A549 (cell line): ENCODE measurements at regions not wholly inside any gene's neighbourhood (a gene's known extent, or its start where the extent isn't known, plus 50 kb on each side); places are given as distances from the start of the nearest gene placed in this dataset.
"Not testable (repeated sequence)": the region's sequence is repeated elsewhere in the genome, so short reads cannot be mapped to it uniquely, and the experiment has no call there.

Experiments used
- ATOH8 ChIP-seq: fragments of 250-450 bp; sonication (Bioruptor Pico); IDR thresholded peaks from 2 replicates; pipeline ENCODE4 v1.5.0; 2020; ENCODE audit warnings: low read depth, mild to moderate bottlenecking, moderate library complexity
- CTCF ChIP-seq: fragments of >200 bp; sonication (Bioruptor Twin); formaldehyde crosslinking; IDR thresholded peaks from 3 replicates; pipeline ENCODE4 v1.5.1; 2016
- EHMT2 ChIP-seq: fragments of 200-600 bp; sonication (generic); IDR thresholded peaks from 2 replicates; pipeline ENCODE4 v1.6.1; 2016; ENCODE audit warnings: antibody characterized with exemption, low read depth, mild to moderate bottlenecking, moderate library complexity
- EP300 ChIP-seq, 2 experiments: fragments of >200 bp; sonication (Bioruptor Twin); formaldehyde crosslinking; IDR thresholded peaks; 2 replicates in 1 of 2; 3 replicates in 1 of 2; pipeline ENCODE4 v1.6.1; 2016 to 2017
- ESRRA ChIP-seq: fragments of 150-350 bp; IDR thresholded peaks from 2 replicates; pipeline ENCODE4 v1.6.1; 2014; ENCODE audit warnings: mild to moderate bottlenecking, low read length, borderline replicate concordance
- HOXA7 ChIP-seq: fragments of 250-450 bp; sonication (Bioruptor Pico); IDR thresholded peaks from 2 replicates; pipeline ENCODE4 v1.5.0; 2020; ENCODE audit warnings: mild to moderate bottlenecking, moderate library complexity
- KDM5A ChIP-seq: fragments of 200-600 bp; sonication (generic); IDR thresholded peaks from 2 replicates; pipeline ENCODE4 v1.6.1; 2016; ENCODE audit warnings: antibody characterized with exemption, mild to moderate bottlenecking
- MYC ChIP-seq: IDR thresholded peaks from 2 replicates; pipeline ENCODE4 v1.6.1; 2012; ENCODE audit warnings: mild to moderate bottlenecking, inconsistent platforms, low read length, improper control_type of control experiment, borderline replicate concordance
- POLR2A ChIP-seq: IDR thresholded peaks from 2 replicates; pipeline ENCODE4 v1.6.1; 2012; ENCODE audit warnings: mild to moderate bottlenecking, low read length
- RAD21 ChIP-seq, 2 experiments: fragments of >200 bp in 1 of 2; sonication (Bioruptor Twin) in 1 of 2; formaldehyde crosslinking in 1 of 2; IDR thresholded peaks in 1 of 2; conservative IDR thresholded peaks in 1 of 2; 2 replicates in 1 of 2; 3 replicates in 1 of 2; pipeline ENCODE4 v1.6.1; 2012 to 2018; ENCODE audit warnings: inconsistent platforms in 1 of 2
- RNF2 ChIP-seq: fragments of 200-600 bp; sonication (generic); IDR thresholded peaks from 2 replicates; pipeline ENCODE4 v1.6.1; 2016; ENCODE audit warnings: low read depth, mild to moderate bottlenecking, antibody characterized with exemption, moderate library complexity, borderline replicate concordance
- ZC3H11A ChIP-seq: fragments of 450-650 bp; IDR thresholded peaks from 2 replicates; pipeline ENCODE4 v1.6.1; 2014; ENCODE audit warnings: antibody characterized with exemption, mild to moderate bottlenecking
- TF ChIP-seq, protein P1 (sequence below): fragments of 200-600 bp; sonication (generic); IDR thresholded peaks from 2 replicates; pipeline ENCODE4 v1.6.1; 2016; ENCODE audit warnings: antibody characterized with exemption, mild to moderate bottlenecking, moderate library complexity

- TF ChIP-seq ZC3H11A; MYC; CTCF; EHMT2; RNF2; POLR2A; KDM5A; ATOH8 (CRISPR knock-in tag); HOXA7 (CRISPR knock-in tag); RAD21 (conservative IDR thresholded peaks at IDR 0.05 in 1 of 2, IDR thresholded peaks at IDR 0.05 in 1 of 2); EP300 (IDR thresholded peaks at IDR 0.05); ESRRA: not testable (repeated sequence)
- TF ChIP-seq, protein P1, sequence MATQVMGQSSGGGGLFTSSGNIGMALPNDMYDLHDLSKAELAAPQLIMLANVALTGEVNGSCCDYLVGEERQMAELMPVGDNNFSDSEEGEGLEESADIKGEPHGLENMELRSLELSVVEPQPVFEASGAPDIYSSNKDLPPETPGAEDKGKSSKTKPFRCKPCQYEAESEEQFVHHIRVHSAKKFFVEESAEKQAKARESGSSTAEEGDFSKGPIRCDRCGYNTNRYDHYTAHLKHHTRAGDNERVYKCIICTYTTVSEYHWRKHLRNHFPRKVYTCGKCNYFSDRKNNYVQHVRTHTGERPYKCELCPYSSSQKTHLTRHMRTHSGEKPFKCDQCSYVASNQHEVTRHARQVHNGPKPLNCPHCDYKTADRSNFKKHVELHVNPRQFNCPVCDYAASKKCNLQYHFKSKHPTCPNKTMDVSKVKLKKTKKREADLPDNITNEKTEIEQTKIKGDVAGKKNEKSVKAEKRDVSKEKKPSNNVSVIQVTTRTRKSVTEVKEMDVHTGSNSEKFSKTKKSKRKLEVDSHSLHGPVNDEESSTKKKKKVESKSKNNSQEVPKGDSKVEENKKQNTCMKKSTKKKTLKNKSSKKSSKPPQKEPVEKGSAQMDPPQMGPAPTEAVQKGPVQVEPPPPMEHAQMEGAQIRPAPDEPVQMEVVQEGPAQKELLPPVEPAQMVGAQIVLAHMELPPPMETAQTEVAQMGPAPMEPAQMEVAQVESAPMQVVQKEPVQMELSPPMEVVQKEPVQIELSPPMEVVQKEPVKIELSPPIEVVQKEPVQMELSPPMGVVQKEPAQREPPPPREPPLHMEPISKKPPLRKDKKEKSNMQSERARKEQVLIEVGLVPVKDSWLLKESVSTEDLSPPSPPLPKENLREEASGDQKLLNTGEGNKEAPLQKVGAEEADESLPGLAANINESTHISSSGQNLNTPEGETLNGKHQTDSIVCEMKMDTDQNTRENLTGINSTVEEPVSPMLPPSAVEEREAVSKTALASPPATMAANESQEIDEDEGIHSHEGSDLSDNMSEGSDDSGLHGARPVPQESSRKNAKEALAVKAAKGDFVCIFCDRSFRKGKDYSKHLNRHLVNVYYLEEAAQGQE, result not testable (repeated sequence)
Measured at GRCh38 chr11:67774175-67774574, 99.8 kb upstream of the ALDH3B2 start.
